Right atrium auricular region (tissue), 2 donors: ENCODE measurements at regions not wholly inside any gene's neighbourhood (a gene's known extent, or its start where the extent isn't known, plus 50 kb on each side); places are given as distances from the start of the nearest gene placed in this dataset.

ENCODE experiments used
- DNase-seq: peaks from one replicate; pipeline ENCODE4 v3.0.0-alpha.2; 2019; ENCODE audit warnings: low spot score
- H3K27ac ChIP-seq, 2 donors: fragments of 200-600 bp; sonication (generic); 1 replicate in 1 of 2; 2 replicates in 1 of 2; pipeline ENCODE4 v1.5.1; 2016 to 2019
- H3K27me3 ChIP-seq, 2 donors: fragments of 200-600 bp; sonication (generic); one replicate each; pipeline versions ENCODE4 v1.5.1 to v1.6.0; 2017 to 2019
- H3K36me3 ChIP-seq: fragments of 200-600 bp; sonication (generic); one replicate; pipeline ENCODE4 v1.5.1; 2016
- H3K4me1 ChIP-seq, 2 donors: fragments of 200-600 bp; sonication (generic); one replicate each; pipeline versions ENCODE4 v1.5.1 to v1.6.0; 2017 to 2019
- H3K4me3 ChIP-seq, 2 donors: fragments of 200-600 bp; sonication (generic); 1 replicate in 1 of 2; 2 replicates in 1 of 2; pipeline ENCODE4 v1.5.1; 2017 to 2019; ENCODE audit warnings: mild to moderate bottlenecking in 1 of 2, moderate library complexity in 1 of 2
- H3K9me3 ChIP-seq, 2 donors: fragments of 200-600 bp; sonication (generic); one replicate each; pipeline ENCODE4 v1.5.1; 2019
- CTCF ChIP-seq, 2 donors: fragments of 200-600 bp; sonication (generic); IDR thresholded peaks; one replicate each; pipeline ENCODE4 v1.5.1; 2019; ENCODE audit warnings: antibody characterized with exemption in 2 of 2

DNA sequence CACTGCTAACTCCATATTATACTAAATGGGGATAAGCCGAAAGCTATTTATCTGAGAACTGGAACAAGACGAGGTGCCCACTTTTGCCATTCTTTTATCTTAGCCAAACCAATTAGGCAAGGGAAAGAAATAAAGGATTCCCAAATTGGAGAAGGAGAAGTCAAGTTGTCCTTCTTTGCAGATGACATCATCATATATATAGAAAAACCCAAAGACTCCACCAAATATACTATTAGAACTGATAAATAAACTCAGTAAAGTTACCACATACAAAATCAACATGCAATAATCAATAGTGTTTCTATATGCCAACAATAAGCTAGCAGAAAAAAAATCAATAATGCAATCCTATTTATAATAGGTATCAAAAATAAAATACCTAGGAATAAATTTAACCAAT is 570.3 kb upstream of the EPHA7 start:
- no peak overlapping the region for H3K27ac ChIP-seq
- no peaks in the 10 kb centered on the region for H3K4me1 ChIP-seq
- no peak for DNase-seq
- H3K36me3 ChIP-seq, result no peaks in the 10 kb centered on the region
- H3K9me3 ChIP-seq, result no peaks in the 10 kb centered on the region
- no peak for TF ChIP-seq CTCF (IDR thresholded peaks at IDR 0.05)
- H3K4me3 ChIP-seq, result no peak overlapping the region
- no peaks in the 10 kb centered on the region for H3K27me3 ChIP-seq

DNA sequence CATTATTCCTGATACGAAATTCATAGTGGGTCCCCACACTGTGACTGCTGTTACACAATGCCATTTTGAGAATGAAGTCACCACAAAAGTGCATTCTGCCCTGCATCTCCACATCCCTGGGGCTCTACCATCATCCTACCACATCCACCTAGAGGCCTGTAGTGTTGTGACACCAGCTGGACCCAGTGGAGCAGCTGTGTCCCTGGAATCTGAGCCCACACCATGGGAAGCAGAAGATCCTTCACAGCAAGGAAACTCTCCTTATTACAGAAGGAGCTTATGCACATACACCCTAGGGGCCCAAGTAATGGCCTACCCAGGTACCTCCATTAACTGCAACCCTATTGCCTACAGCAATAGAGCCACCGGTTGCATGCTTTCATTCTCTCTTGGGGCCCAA is 566.6 kb upstream of the EPHA7 start:
- Histone ChIP-seq H3K4me3 (no peak overlapping the region), H3K36me3 (no peaks in the 10 kb centered on the region), H3K27ac (no peak overlapping the region), H3K27me3 (no peaks in the 10 kb centered on the region), H3K9me3 (no peaks in the 10 kb centered on the region), H3K4me1 (no peaks in the 10 kb centered on the region)
- no peak for TF ChIP-seq CTCF (IDR thresholded peaks at IDR 0.05)
- no peak for DNase-seq

GRCh38 chr6:93975159-93975558 is 555.8 kb upstream of the EPHA7 start:
- no peak overlapping the region for H3K27ac ChIP-seq
- TF ChIP-seq CTCF (IDR thresholded peaks at IDR 0.05), result no peak
- H3K4me3 ChIP-seq, result no peak overlapping the region
- H3K9me3 ChIP-seq, result no peaks in the 10 kb centered on the region
- H3K4me1 ChIP-seq, result no peaks in the 10 kb centered on the region
- H3K27me3 ChIP-seq, result no peaks in the 10 kb centered on the region
- H3K36me3 ChIP-seq, result no peaks in the 10 kb centered on the region
- no peak for DNase-seq

DNA sequence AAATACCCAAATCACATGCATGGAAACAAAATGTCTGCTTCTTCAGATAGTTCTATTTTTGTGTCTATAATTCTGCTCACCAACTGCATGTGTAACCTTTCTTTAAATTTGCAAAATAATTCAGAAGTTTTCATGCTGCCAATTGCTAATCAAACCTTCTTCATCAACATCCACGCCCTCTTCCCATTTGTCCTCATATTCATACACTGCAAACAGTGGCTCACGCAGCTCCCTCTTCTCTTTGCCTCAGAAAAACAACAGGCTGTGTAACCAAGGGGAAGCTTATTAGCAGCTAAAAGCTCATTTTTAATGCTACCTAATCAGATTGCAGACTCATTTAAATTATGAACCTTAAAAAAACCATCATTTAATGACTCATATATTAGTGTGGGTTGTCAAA is 555.0 kb upstream of the EPHA7 start:
- Histone ChIP-seq H3K4me3 (no peak overlapping the region), H3K4me1 (no peaks in the 10 kb centered on the region), H3K27me3 (no peaks in the 10 kb centered on the region), H3K36me3 (no peaks in the 10 kb centered on the region), H3K27ac (no peak overlapping the region), H3K9me3 (no peaks in the 10 kb centered on the region)
- DNase-seq, result no peak
- no peak for TF ChIP-seq CTCF (IDR thresholded peaks at IDR 0.05)

GRCh38 chr6:93972791-93973190 is 553.4 kb upstream of the EPHA7 start:
- H3K27me3 ChIP-seq, result no peaks in the 10 kb centered on the region
- no peaks in the 10 kb centered on the region for H3K9me3 ChIP-seq
- H3K36me3 ChIP-seq, result no peaks in the 10 kb centered on the region
- TF ChIP-seq CTCF (IDR thresholded peaks at IDR 0.05), result no peak
- no peak overlapping the region for H3K27ac ChIP-seq
- H3K4me3 ChIP-seq, result no peak overlapping the region
- no peaks in the 10 kb centered on the region for H3K4me1 ChIP-seq
- no peak for DNase-seq

DNA sequence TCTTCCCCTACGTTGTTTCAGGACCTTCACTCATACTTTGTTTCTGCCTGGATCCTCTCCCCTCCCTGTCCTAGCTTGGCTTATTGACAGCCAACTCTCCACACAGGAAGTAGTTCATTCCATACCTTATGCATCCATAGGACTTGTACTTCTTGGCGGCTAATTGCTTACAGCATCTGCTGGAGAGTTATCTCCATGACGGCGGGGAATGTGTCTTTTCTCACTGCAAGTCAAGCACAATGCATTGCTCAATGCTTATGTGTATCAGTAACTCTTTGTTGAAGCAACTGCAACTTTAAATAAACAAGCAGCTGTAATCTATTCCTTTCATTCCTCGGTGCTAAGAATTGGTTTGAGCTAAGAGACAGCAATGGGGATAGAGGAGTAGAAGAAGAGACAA is 551.3 kb upstream of the EPHA7 start:
- H3K9me3 ChIP-seq, result no peaks in the 10 kb centered on the region
- no peak overlapping the region for H3K27ac ChIP-seq
- no peak for DNase-seq
- H3K36me3 ChIP-seq, result no peaks in the 10 kb centered on the region
- H3K4me1 ChIP-seq, result no peaks in the 10 kb centered on the region
- no peak overlapping the region for H3K4me3 ChIP-seq
- no peak for TF ChIP-seq CTCF (IDR thresholded peaks at IDR 0.05)
- H3K27me3 ChIP-seq, result no peaks in the 10 kb centered on the region
